Left cardiac atrium (tissue), 4 donors: ENCODE measurements at regions not wholly inside any gene's neighbourhood (a gene's known extent, or its start where the extent isn't known, plus 50 kb on each side); places are given as distances from the start of the nearest gene placed in this dataset.
A peak's percentile ranks its signal among the peaks of the same experiment; 100 is the strongest.
"Not testable (repeated sequence)": the region's sequence is repeated elsewhere in the genome, so short reads cannot be mapped to it uniquely, and the experiment has no call there.

Source experiments
- ATAC-seq, 2 donors: fragments of 200-7000 bp; cut with Tn5 transposase; one replicate each; pipeline ENCODE4 v1.9.1; 2020; ENCODE audit warnings: mild to moderate bottlenecking in 2 of 2, moderate library complexity in 2 of 2
- DNase-seq: peaks from one replicate; pipeline ENCODE4 v3.0.0-alpha.2; 2020
- intact Hi-C, 2 donors: fragments of 100-400 bp; cut with DNase I; formaldehyde crosslinking; loops; one replicate each; pipeline versions ENCODE4 v1.14.1 to v1.15.1; 2022 to 2023
- donor health status: DM: no; HTN: yes; CAD: no.
- donor health status: DM: no; HTN: yes; CAD: no; lungs with severe emphysema.
- donor health status: DM: yes; HTN: yes; CAD: no.
- donor health status: Dilated cardiomyopathy.

DNA sequence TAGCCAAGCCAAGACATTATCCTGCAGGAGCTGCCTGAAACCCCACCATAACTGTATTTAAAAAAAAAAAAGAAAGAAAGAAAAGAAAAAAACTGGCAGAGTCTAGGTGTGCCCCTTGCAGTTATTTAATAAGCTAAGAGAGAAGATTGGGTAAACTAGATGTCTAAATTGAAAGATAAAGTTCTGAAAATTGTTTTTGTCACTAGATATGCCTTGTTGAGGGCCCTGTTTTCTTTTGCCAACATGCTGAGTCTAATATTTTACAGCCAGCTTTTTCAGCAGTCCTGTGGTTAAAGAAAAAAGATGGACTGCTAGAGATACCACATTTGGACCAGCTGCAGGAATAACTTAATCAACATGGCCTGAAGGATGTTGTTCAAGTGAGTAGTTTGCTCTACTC lies 116.3 kb upstream of the TCF21 start:
- DNase-seq (no peak), ATAC-seq (no peak)
- intact Hi-C loops: no loop called here

DNA sequence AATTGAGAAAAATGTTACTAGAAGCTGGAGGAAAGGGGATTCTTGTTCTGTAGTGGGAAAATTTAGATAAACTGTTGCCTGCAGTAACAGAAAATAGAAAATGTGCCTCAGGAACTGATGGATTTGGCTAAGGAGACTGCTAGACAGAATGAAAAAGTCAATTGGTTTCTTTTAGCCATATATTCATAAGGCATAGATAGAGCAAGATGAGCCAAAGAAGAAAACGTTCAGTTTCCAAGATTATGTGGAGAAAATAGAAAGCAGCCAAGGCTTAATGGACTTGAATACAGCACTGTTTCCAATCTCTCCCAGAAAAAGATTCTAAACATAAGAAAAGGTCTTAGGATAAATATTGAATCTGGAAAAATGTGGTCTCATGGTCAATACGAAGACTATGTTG lies 115.1 kb upstream of the TCF21 start:
- ATAC-seq (no peak), DNase-seq (no peak)
- intact Hi-C loops: no loop called here

DNA sequence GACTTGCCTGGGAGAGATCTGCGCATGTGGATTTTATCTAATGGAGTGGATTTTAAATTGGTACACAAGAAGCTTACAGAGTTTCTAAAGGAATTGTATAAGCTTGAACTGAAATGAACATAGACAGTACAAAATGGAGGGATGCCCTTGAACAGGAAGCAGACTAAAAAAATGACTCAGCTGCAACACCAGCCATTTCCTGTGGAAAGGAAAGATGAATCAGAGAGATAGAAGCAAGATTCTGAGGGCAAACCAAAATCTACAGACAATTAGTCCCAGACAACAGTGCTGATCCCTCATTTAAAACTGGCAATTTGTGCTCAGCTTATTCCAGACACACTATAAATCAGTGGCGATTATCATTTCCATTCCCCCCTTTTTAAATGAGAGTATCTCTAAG lies 114.6 kb upstream of the TCF21 start:
- DNase-seq: no peak
- intact Hi-C loops: no loop called here
- ATAC-seq: no peak

DNA sequence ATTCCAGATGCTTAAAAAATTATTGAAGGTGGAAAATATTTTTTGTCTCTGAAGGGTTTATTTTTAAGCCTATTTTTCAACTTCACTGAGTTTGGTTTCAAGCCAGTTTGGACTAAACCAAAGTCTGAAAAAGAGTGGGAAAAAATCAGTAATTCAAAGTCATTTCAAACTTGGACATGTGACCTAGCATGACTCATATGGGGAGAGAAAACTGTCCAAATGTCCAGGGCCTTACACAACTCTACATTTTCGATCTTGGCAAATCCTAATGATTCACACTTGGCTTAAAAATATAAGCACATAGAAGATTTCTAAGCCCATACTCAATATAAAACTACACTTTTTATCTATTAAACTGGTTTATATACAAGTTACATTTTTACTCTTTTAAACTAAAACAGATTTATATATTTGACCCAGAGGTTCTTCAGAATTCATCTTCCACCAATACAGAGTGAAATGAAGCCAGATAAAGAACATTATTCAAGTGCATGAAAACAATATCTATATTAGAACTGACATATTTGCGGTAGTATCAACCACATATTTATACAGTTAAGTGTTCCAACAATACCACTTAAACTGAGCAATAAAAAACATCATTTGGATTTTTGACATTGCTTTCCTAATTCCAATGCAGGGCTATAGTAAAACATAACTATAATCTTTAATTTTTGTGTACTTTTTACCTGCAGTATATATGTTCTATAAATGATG lies 110.3 kb upstream of the TCF21 start:
- intact Hi-C loops: no loop called here
- DNase-seq (no peak), ATAC-seq (peak; percentile 80 to 87)

DNA sequence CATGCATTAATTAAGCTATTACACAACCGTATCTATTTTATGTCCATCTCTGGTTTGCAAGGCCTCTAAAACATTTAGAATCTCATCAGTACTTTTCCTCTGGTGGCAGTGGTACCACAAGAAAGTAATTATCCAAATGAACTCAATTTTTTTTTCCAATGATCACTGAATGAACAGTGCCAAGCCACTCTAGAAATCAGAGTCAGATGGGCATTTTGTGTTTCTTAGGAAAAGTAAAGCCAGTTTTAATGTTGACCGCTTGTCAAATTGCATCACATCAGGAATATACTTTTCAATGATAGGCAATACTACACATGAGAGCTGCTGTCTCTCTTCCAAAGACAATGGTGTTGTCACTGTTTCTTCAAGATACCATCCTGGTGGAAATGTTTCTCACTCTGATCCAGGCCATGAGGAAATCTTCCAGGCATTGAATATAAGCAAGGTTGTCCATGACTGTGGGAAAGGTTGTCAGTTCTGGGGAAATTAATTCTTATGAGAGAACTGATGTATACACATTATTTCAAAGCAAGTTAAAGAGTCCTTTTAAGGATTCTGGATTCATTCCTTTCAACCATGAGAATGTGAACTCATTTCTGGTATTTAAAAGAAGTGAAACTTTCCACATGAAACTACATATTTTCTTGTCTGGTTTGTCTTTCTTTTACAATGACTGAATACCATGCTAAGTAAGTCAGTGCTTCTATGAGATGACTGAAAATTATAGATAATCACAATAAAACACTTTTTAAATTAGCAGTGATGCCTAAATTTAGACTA lies 108.8 kb upstream of the TCF21 start:
- ATAC-seq (no peak), DNase-seq (no peak)
- intact Hi-C loops: no loop called here

DNA sequence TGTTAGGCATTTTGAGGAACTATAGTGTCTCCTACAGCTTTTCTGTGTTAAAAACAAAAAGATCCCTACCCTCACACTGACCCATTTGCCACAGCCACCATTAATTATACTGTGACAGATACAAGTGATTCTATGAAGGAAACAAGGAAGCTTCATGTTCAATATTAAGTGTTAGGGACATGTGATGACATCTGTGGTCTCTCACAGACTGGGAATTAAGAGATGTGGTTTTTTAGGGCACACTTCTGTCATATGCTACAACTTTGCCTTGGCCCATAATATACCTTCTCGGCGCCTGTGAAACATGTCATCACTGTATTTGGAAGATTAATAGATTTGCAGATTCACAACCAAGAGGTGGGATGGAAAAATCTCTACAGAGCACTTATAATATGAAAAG lies 102.9 kb upstream of the TCF21 start:
- ATAC-seq: no peak
- DNase-seq: no peak
- intact Hi-C loops: no loop called here

DNA sequence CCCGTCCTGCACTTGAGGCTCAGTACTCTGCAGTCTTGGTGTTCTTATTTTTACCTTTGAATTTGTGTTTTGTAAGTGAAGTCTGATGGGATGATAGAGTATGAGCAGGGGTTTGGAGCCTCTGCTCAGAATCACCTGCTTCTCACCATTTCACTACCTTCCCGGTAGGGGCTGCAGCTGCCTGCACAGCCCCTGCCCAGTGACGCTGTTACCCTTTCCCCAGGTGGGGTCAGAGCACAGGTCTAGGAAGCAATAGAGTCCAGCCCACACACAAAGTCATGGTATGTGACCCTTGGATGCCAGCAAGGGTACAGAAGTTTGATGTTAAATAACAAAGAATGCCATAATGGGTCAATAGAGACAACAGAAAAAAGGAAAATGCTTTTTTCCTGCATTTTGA lies 101.8 kb upstream of the TCF21 start:
- intact Hi-C loops: no loop called here
- DNase-seq (no peak), ATAC-seq (no peak)

DNA sequence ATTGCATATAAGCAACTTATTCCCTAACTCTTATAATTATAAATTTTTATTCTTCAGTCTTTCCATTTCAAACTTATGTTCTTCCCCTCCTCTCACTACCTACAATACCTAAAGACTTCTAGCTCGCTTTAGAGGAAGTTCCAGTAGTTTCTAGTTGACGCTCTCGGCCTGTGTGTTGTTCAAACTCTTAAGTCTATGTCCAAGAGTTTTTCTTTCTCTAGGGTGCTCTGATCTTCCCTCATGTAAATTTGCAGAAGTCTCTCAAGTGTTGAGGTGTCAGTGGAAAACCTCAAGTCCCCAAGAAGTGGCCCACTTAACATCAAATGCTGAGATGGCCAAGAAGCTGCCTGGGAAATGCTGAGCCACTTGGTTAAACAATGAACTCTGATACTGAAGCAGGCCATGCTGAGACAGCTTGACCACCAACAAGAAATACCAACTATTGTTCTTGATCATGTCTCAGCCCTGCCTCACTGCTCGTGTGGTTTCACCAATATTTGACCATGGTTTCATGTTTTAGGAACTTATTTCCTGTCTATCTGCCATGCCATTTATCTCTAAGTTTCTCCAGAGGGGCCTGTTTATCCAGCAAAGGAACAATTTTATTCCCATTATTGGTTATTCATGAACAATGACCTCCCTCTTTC lies 100.9 kb upstream of the TCF21 start:
- DNase-seq: no peak
- intact Hi-C loops: no loop called here
- no peak for ATAC-seq

DNA sequence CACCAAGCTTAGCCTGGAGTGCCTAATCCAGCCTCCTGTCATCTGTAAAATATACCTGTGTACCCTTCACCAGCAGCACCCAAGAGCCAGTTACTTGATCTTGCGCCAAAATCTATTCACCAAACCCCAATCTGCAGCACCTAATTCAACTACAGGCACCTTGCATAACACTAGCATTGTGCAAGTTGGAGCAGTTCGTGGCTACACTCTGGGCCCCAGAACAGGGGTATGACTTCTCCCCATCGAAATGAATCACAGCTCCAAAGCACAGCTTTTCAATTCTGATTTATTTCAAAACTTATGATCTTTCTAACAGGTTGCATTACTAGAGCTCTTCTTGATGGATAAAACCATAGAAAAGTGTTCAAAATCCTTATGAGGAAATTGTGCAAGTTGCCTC lies 100.4 kb upstream of the TCF21 start:
- intact Hi-C loops: no loop called here
- ATAC-seq (no peak), DNase-seq (no peak)

DNA sequence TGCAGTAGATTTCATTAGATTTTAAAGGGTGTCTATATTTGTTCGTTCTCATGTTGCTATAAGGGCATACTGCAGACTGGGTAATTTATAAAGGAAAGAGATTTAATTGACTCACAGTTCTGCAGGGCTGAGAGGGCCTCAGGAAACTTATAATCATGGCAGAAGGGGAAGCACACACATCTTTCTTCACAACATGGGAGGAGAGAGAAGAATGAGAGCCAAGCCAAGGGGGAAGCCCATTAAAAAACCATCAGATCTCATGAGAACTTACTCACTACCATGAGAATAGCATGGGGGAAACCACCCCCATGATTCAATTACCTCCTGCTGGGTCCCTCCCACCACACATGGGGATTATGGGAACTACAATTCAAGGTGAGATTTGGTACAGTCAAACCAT lies 99.5 kb upstream of the TCF21 start:
- DNase-seq, intact Hi-C loops, ATAC-seq: not testable (repeated sequence)

DNA sequence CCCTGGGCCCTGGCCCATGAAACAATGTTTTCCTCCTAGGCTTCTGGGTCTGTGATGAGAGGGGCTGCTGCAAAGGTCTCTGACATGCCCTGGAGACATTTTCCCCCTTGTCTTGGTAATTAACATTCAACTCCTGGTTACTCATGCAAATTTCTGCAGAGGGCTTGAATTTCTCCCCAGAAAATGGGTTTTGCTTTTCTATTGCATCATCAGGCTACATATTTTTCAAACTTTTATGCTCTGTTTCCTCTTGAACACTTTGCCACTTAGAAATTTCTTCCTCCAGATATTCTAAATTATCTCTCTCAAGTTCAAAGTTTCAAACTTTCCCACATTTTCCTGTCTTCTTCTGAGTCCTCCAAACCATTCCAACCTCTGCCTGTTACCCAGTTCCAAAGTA lies 98.2 kb upstream of the TCF21 start:
- intact Hi-C loops, ATAC-seq, DNase-seq: not testable (repeated sequence)

DNA sequence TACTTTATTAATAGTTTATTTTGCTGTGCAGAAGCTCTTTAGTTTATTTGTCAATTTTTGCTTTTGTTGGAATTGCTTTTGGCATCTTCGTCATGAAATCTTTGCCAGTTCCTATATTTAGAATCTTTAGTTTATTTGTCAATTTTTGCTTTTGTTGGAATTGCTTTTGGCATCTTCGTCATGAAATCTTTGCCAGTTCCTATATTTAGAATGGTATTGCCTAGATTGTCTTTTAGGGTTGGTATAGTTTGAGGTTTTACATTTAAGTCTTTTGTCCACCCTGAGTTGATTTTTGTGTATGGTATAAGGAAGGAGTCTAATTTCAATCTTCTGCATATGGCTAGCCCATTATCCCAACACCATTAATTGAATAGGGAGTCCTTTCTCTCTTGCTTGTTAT lies 93.9 kb upstream of the TCF21 start:
- ATAC-seq, intact Hi-C loops, DNase-seq: not testable (repeated sequence)

DNA sequence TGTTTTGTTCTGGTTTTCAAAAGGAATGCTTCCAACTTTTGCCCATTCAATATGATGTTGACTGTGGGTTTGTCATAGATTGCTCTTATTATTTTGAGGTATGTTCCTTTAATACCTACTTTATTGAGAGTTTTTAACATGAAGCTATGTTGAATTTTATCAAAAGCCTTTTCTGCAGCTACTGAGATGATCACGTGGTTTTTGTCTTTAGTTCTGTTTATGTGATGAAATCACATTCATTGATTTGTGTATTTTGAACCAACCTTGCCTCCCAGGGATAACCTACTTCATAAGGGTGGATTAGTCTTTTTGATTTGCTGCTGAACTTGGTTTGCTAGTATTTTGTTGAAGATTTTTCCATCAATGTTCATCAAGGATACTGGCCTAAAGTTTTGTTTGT lies 92.7 kb upstream of the TCF21 start:
- ATAC-seq (no peak), DNase-seq (no peak)
- intact Hi-C loops: no loop called here

DNA sequence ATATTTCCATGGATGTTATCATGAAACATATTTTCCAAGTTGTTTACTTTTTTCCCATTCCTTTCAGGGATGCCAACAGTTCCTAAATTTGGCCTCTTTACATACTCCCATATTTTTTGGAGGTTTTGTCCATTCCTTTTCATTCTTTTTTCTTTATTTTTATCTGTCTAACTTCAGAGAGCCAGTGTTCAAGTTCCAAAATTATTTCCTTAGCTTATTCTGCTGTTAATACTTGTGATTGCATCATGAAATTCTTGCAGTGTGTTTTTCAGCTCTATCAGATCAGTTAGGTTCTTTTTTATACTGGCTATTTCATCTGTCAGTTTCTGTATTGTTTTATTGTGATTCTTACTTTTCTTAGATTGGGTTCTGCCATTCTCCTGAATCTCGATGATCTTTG lies 89.9 kb upstream of the TCF21 start:
- ATAC-seq (no peak), DNase-seq (no peak)
- intact Hi-C loops: no loop called here

DNA sequence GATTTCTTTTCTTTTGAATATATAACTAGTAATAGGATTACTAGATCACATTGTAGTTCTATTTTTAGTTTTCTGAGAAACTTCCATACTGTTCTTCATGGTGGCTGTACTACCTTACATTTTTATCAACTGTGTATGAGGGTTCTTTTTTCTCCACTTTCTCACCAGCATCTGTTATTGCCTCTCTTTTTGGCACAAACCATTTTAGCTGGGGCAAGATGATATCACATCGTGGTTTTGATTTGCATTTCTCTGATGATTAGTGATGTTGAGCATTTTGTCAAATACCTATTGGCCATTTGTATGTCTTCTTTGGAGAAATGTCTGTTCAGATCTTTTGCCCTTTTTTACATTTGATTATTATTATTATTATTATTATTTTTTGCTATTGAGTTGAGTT lies 86.1 kb upstream of the TCF21 start:
- intact Hi-C loops: no loop called here
- no peak for ATAC-seq
- DNase-seq: no peak

DNA sequence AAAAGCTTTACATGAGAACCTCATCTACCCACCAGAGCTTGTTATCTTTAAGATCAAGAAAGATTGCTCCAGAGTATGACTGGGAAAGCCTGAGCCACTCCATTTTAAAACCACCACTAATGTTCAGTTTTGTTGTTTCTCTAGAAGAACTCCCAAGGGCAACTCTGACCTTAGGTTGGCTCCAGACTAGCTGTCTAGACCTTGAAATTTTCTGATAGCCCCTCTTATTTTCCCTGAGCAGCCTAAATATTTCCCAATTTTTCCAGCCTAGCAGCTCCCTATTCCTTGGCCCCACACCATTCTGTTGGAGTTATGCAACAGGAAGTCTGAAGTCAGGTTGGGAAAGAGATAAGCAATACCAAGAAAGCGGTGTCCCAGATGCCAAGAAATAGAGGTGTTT lies 84.6 kb upstream of the TCF21 start:
- peak; percentile 88 to 90 for ATAC-seq
- intact Hi-C loops: no loop called here

DNA sequence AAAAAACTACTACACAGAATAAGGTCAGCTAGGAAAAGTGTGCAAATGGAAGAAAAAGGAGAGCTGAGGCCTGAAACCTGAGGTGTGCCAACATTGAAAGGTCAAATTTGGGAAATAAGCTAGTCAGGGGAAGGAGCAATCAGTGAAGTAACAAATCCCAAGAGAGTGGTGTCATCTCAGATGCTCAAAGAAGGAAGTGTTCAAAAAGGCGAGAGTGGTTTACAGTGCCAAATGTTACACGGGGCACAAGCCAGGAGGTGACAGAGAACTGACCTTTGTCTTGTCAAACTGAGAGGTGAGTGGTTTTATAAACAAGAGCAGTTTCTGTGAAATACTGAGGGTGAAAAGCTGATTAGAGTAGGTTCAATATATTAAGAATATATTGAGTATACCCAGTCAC lies 83.0 kb upstream of the TCF21 start:
- DNase-seq: no peak
- ATAC-seq: no peak
- intact Hi-C loops: no loop called here

More for the DNA sequence above, 84.6 kb upstream of the TCF21 start:
- peak; percentile 24 for DNase-seq

DNA sequence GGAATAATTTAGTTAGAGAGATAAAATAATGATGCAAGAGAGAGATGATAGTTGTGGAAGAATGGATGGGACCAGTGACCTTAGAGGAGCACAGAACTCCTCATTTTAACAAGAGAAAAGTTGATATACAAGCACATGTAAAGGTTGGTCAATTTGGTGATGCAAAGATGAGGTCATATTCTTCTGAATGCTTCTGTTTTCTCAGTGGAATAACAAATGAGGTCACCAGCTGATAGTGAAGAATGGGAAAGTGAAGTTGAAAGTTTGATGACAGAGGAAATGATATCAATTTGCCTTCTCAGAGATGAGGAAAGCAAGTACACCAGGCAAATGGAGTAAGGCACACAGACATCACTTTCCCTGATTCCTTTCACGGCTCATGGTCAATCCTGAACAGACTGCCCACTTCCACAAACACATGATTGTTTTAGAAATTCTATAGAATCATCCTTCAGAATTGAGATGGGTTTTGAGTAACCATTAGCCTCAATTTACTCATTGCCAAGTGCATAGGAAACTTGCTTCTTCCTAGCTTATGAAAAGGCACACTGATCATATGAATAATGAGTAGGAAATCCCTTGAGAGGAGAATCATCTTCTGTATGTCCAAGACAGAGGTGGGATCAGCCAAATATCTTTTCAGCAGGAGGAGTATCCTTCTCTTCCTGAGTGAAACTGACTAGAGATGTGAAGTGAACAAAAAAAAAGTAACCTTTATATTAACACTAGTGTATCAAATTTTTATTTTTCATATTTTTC lies 82.4 kb upstream of the TCF21 start:
- peak in 1 of 2 donors; percentile 24 for ATAC-seq
- no peak for DNase-seq
- intact Hi-C loops: no loop called here

DNA sequence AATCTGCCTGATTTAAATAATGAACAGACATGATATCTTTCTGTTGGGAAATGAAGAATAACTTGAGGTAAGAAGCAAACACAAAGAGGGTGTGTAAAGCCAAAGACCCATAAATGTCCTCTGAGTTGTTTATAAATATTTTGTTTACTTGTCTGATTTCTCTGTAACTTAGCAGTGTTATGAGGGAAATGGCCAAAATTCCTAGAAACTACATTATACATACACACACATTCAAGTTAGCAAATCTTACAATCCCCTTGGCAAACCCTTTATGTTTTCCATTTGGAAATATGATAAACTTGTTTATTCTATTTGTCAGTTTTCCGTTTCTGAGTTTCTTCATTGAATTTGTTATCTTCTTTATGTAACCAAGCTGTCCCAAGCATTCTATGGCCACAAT lies 81.4 kb upstream of the TCF21 start:
- no peak for ATAC-seq
- DNase-seq: no peak
- intact Hi-C loops: no loop called here

DNA sequence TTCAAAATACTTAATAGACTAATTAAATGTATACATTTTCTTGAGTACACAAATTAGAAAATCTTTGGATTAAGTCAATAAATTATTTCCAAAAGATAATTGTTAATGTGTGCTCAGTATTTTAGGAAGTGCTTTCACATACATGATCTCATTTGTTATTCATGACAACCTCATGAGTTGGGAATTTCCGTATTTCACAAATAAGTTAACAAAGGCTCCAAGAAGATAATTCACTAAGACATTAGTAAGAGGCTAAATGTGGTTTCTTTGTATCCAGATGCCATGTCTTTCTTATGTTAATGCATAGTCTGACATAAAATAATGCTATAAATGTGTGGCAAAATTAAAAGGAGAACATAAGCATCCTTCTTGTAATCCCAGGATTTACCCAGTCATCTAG lies 79.5 kb upstream of the TCF21 start:
- intact Hi-C loops: no loop called here
- ATAC-seq (no peak), DNase-seq (no peak)
